DND-41 (cell line): ENCODE measurements at regions not wholly inside any gene's neighbourhood (a gene's known extent, or its start where the extent isn't known, plus 50 kb on each side); places are given as distances from the start of the nearest gene placed in this dataset.
A peak's percentile ranks its signal among the peaks of the same experiment; 100 is the strongest.

Experiments used
- CTCF ChIP-seq: IDR thresholded peaks from 2 replicates; pipeline ENCODE4 v1.5.1; 2012; ENCODE audit warnings: borderline replicate concordance, low read length, moderate library complexity, mild to moderate bottlenecking; ENCODE audit not compliant: poor library complexity, severe bottlenecking; ENCODE audit errors: extremely low read depth
- EZH2 ChIP-seq: IDR thresholded peaks from 3 replicates; pipeline ENCODE4 v1.6.1; 2012; ENCODE audit warnings: borderline replicate concordance, low read depth, mild to moderate bottlenecking, moderate library complexity, low read length, inconsistent platforms; ENCODE audit not compliant: severe bottlenecking

- TF ChIP-seq EZH2 (no peak), CTCF (peak; percentile 92)
Measured at GRCh38 chr1:53393325-53393792, 65.5 kb upstream of the LRP8 start.
